ENCODE measurements at regions not wholly inside any gene's neighbourhood (a gene's known extent, or its start where the extent isn't known, plus 50 kb on each side); places are given as distances from the start of the nearest gene placed in this dataset.

DNA sequence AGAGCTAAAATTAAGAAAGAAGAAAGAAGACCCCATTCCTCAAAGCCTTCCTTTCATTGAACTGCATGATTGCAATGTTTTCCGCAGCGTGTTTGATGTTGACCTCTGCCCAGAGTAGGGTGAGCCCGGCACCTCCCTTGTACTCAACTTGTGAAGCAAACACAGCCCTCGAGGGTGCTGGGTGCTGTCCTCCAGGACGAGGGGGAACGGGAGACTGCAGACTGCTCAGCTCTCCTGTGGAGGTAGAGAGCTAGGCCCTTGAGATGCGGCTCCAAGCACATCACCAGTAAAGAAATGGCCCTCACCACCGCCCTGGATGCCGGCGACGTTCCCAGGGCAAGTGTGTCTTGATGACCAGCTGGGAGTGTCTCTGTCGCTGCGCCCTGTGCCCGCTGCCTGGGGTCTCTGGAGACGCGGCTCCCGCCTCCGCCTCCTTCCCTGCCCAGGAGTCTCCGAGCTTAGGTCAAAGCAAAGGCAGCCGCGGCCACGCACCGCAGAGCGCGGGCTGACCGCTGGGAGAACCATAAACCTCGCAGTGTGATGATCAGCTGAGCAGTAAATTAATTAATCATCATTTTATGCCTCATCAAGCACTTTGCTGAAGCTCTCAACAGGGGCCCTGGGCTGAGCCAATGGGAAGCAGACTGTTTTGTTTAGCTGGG lies 108.7 kb downstream of the IRX2 start:
- TF ChIP-seq, protein P1, sequence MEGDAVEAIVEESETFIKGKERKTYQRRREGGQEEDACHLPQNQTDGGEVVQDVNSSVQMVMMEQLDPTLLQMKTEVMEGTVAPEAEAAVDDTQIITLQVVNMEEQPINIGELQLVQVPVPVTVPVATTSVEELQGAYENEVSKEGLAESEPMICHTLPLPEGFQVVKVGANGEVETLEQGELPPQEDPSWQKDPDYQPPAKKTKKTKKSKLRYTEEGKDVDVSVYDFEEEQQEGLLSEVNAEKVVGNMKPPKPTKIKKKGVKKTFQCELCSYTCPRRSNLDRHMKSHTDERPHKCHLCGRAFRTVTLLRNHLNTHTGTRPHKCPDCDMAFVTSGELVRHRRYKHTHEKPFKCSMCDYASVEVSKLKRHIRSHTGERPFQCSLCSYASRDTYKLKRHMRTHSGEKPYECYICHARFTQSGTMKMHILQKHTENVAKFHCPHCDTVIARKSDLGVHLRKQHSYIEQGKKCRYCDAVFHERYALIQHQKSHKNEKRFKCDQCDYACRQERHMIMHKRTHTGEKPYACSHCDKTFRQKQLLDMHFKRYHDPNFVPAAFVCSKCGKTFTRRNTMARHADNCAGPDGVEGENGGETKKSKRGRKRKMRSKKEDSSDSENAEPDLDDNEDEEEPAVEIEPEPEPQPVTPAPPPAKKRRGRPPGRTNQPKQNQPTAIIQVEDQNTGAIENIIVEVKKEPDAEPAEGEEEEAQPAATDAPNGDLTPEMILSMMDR (IDR thresholded peaks at IDR 0.05; ENCODE audit: borderline replicate concordance, extremely low read depth, low read length, poor library complexity, severe bottlenecking) = no peak
- TF ChIP-seq EZH2 (IDR thresholded peaks at IDR 0.05; ENCODE audit: borderline replicate concordance, low read depth, low read length, severe bottlenecking) = no peak

All from DND-41 (cell line).